HG02884 (cell line): ENCODE measurements at regions not wholly inside any gene's neighbourhood (a gene's known extent, or its start where the extent isn't known, plus 50 kb on each side); places are given as distances from the start of the nearest gene placed in this dataset.
"Not testable (repeated sequence)": the region's sequence is repeated elsewhere in the genome, so short reads cannot be mapped to it uniquely, and the experiment has no call there.

Source experiments
- ATAC-seq: cut with Tn5 transposase; IDR thresholded peaks from one replicate; pipeline ENCODE4 v1.9.1; 2021; ENCODE audit warnings: mild to moderate bottlenecking, moderate library complexity; ENCODE audit not compliant: unreplicated experiment

DNA sequence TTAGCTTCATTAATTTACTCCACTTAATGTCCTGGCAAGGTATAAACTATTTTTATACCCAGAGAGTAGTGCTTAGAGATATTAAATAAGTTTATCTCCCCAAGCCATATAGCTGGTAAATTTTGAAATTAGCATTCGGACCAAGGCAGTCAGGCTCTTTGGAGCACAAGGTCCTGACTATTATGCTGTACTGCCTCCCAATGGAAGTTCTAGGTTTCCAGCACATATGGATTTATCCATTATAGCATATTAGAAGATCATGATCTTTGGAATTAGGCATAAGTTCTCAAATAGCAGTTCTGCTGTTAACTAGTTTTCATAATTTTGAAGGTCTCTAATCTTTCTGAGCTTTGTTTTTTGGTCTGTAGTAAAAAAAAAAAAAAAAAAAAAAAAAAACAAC, 835.3 kb upstream of the EPHA7 start:
- no peak for ATAC-seq

DNA sequence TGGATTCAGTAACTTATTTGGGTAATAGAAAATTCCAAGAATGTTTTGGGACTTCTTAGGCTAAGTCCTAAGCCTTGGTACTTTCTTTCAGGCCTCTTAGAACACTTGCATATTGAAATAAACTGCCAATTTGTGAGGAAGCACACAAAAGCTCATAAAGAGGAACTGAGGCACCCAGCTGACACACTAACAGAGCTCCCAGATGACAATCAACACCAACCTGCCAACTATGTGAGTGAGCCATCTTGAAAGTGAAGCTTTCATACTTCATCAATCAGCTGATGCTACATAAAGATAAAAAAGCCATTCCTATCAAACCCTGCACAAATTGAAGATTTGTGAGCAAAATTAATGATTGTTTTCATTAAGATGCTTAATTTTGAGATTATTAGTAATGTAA, 832.5 kb upstream of the EPHA7 start:
- ATAC-seq, result no peak

DNA sequence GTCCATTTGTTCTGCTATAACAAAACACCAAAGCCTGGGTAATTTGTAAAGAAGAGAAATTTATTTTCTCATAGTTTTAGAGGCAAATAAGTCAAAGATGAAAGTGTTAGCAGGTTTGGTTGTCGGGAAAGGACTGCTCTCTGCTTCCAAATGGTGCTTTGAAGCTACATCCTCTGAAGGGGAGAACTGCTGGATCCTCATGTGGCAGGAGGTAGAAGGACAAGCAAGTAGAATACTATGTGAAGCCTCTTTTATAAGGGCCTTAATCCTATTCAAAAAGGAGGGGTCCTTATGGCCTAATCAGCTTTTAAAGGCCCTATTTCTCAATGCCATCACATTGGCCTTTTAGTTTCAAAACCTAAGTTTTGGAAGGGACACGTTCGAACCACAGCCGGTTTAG, 826.0 kb upstream of the EPHA7 start:
- ATAC-seq, result no peak

DNA sequence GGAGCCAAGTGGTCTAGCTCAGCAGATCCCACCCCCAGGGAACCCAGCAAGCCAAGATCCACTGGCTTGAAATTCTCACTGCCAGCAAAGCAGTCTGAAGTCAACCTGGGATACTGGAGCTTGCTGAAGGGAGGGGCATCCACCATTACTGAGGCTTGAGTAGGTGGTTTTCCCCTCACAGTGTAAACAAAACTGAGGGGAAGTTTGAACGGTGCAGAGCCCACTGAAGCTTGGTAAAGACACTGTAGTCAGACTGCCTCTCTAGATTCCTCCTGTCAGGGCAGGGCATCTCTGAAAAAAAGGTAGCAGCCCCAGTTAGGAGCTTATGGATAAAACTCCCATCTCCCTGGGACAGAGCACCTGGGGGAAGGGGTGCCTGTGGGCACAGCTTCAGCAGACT, 819.5 kb upstream of the EPHA7 start:
- no peak for ATAC-seq

DNA sequence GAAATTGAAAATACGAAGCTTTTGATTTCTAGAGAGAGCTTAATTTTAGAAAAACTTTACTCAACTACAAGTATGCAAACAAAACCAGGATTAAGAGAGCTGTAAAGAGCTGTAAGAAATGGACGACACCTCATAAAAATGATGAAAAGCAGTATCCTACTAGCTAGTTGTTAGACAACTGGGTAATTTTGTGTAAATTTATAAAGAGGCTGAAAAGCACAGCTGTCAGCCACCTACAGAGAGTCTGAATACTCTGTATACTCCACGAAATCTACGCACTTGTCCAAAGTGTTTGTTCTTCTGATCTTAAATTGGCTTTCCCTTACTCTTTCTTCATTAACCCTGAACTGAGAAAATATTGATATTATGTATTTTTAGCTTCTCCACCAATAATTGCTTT, 808.4 kb upstream of the EPHA7 start:
- no peak for ATAC-seq

DNA sequence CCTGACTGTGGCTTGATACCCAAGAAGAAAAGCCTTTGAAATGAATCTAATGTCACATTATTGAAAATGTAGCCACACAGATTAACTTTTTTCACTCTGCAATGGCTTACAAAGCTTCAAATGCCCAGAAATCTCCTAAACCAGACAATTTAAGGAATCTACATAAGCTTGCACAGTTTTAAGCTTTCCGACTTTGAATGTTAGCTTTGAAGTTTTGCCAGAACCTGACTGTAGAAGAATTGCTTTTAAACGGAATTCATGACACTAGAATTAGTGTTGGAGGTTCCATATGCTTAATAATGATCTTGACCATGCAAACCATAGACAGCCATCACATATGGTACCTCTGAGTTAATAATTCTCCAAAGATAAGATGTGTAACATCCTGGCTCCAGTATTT, 798.5 kb upstream of the EPHA7 start:
- no peak for ATAC-seq

DNA sequence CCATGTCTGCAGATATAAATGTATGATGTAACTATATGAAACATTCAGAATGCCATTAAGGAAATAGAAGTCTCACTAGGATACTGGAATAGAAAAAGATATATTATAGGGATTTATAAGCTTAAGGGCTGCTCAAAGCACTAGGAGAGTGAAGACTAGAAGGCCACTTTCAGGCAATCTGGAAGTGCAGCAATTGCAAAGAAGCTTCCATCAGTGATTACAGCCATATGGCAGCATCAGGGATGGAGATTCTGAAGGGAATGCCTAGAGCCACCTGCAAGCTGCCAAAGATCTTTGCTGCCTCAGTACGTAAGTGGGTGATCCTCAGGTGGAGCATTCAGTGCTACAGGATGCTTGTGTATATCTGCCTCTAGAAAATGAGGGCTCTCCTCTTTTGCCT, 796.2 kb upstream of the EPHA7 start:
- no peak for ATAC-seq

DNA sequence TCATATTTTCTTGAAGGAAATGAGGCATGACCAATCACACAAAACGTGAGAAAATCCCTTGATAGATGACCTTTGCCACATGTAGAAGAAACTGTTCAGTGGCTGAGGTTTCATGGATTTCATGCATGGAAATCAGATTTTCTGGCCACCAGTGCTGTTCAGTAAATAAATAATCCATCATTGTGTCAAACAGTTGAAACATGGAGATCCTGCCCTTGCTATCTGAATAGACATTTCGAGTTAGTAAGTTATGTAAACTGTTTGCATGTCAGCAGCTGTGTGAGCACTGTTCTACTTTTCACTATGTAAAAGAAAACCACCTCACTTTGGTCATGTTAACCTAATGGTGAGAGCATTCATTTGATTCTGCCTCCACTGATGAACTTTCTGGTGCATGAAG, 793.9 kb upstream of the EPHA7 start:
- ATAC-seq, result no peak

DNA sequence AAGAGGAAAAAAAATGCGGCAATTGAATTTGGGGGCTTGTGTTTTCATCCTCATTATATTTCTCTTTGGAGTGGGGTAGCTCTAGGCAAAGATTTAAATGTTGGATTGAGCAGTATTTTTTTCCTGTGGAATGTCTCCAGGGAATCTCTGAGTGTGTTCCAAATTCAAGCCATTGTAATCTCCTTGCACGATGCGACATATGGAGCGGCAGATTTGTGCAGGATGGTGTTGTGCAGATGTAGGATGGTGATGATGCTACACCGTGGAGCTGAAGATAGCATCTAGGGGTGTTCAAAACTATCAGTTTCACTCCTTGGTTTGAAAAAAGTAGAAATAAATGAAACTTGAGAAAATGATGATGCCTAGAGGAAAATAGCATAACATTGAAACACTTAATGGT, 777.5 kb upstream of the EPHA7 start:
- ATAC-seq, result no peak

DNA sequence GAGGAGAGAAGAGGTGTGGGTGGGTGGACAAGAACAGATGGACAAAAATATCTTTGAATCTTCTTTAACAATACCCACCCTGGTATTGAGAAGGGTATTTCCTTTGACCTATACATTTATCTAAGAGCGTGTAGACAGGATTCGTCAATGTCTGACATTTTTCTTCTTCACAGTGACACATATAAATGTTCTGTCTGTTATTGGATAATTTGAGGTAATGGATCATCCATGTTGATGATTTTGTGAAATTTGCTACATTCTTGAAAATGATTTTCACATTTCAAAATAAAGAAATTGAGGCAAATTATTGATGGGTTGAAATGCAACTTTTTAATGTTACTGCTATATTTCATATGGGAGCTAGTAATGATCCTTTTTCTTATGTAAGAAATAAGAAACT, 770.7 kb upstream of the EPHA7 start:
- ATAC-seq, result no peak

DNA sequence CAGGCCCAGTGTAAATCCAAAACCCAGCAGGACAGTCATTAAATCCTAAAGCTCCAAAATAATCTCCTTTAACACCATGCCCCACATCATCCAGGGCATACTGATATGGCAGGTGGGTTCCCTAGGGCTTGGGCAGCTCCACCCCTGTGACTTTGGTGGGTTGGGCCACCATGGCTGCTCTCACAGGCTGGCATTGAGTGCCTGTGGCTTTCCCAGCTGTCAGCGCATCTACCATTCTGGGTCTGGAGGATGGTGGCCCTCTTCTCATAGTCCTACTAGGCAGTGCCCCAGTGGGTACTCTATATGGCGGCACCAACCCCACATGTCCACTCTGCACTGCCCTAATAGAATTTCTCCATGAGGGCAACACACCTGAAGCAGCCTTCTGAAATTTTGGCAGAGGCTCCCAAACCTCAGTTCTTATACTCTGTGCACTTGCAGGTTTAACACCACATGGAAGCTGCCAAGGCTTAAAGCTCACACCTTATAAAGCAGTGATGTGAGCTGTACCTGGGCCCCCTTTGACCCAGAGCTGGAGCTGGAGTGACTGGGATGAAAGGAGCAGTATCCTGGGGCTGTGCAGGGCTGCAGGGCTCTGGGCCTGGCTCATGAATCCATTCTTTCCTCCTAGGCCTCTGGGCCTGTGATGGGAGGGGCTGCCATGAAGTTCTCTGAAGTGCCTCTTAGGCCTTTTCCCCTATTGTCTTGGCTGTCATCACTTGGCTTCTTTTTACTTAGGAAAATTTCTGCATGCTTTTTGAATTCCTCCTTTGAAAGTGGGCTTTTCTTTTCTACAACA, 765.5 kb upstream of the EPHA7 start:
- no peak for ATAC-seq

DNA sequence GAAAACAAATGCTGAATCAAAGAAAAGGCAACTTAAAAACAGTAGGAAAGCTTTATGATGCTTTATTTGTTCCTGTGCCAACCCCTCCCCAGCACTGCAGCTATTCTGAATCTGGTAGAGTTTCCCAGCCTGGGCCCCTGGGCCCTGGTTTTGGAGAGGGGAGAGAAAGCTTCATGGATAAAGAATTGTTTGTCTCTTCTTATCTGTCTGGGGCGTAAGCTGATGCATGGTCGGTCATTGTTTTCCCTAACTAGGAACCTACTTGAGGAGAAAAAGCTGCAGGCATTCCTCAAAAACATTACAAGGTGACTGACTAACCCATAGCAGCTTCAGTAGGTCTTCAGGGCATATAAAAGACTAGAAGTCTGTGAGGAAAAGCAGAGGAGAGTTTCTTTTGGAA, 758.1 kb upstream of the EPHA7 start:
- no peak for ATAC-seq

DNA sequence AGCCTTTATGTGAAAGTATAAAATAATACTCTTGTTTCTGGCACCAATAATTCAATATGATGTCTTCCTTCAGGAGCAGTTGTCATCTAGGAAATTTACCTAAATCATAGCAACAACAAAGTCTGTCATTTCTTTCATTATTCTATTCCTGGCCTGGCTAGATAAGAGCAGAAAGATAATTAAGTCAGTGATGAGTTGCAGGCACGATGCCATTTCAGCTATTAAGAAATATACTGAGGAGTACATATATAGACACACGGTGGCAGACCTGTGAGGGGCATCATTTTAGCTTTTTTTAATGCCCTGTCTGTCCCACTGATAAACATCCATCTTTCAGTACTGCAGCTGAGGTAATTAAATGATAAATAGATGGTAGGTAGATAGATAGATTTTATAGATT, 756.1 kb upstream of the EPHA7 start:
- ATAC-seq, result no peak

DNA sequence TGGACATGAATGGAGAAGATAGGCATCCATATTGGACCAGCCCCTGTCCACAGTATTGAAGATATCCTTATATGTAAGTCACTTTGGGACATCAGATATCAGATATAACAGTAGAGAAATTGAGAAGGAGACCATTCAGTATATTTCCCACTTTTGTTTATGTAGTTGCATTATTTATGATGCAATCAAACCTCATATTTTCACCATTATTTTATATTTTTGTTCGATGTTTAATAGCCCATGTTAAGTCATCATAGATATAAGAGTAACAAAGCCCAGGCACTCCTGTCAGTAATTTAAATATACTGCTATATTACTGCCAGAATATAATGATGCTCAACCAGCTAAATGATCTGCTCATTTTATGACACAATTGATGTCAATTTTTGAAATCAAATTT, 744.5 kb upstream of the EPHA7 start:
- ATAC-seq, result no peak

DNA sequence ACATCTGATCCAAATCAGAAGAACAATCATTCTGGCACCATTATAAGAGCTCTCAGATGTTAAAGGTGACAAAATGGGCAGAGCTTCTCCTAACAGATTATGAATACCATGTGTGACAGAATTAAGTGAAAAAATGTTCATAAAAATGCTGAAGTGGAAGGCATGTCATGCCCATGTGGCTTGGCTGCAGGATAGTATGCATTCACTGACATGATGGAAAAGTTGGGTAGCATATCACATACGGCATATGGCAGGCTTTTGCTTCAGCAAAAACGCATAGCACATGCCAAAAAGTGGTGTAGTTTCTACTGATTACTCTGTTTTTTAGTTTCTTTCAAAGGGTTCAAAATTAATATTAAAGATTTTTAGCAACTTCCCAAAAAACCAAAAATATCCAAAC, 731.5 kb upstream of the EPHA7 start:
- no peak for ATAC-seq

DNA sequence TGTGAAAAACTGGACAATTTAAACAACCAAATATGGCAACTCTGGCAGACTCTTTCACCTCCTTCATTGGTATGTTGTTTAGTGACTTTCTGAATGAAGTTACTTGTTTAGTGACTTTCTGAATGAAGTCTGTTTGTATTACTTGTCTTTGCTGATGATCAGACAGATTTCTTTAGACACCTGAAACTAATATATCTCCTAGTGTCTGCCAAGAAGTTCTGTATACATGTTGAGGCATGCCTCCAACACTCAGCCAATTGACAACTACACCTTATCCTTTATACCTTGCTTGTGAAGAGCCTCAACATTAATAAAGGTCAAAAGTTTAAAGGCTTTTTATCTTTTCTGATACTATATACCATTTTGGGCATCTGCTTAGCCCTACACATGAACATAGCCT, 725.4 kb upstream of the EPHA7 start:
- no peak for ATAC-seq

DNA sequence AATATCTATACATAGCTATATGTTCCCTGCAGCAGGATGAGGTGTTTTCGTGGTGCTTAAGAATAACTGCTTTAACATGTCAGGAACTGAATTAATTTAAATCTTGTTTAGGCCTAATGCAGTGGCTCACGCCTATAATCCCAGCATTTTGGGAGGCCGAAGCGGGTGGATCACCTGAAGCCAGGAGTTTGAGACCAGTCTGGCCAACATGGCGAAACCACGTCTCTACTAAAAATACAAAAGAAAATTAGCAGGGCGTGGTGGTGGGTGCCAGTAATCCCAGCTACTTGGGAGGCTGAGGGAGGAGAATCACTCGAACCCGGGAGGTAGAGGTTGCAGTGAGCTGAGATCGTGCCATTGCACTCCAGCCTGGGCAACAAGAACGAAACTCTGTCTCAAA, 717.8 kb upstream of the EPHA7 start:
- ATAC-seq, result not testable (repeated sequence)

DNA sequence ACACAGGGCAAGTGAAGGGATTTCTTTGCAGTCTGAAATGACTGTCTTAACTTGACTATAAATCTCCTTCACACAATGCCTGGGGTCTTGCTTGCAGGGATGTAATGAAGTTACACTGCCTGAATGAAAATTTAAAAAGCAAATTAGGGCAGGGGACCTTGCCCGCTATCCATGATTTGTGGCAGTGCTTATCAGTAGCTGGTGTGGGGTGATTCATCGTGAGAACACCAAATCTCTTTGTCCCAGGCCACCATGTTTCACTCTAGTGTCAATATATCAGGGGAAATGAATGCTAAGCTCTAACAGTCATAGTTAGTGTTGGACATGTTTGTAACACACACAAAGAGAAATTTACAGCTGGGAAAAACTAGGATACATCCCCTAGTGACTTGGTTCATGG, 713.7 kb upstream of the EPHA7 start:
- ATAC-seq, result no peak

DNA sequence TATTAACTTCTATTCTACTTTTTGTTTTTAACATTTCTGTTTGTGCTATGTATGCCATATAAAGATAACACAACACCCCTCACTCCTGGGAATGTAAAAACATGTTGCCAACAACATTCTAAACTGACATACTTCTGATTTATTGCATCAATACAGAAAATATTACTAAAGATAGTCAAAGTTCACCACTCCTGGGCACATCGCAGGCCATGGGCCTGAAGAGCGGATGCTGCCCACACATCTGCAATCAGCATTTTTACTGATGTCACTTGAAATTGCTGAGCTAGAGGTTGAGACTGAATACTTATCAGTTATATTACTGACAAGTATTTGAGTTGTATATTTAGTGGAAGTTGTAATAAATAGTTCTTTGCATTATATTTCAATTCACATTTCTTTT, 711.9 kb upstream of the EPHA7 start:
- no peak for ATAC-seq

DNA sequence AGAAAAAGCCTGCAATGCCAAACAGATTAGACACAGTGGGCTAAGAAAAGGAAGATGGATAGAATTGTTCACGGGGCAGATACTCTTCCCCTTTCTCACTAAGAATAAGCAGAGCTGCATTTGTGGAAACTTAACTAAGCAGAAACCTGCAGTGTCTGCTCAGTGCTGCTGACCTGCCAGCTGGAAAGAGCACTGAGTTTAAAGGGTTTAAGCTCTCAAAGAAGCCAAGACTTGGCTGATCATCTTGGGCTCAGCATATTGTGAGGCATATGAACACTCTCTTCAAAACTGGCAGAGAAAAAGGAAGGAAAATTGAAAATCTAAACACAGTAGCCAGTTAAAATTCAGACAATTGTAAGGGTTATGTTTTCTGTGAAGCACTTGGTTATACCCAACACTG, 711.1 kb upstream of the EPHA7 start:
- ATAC-seq, result no peak

DNA sequence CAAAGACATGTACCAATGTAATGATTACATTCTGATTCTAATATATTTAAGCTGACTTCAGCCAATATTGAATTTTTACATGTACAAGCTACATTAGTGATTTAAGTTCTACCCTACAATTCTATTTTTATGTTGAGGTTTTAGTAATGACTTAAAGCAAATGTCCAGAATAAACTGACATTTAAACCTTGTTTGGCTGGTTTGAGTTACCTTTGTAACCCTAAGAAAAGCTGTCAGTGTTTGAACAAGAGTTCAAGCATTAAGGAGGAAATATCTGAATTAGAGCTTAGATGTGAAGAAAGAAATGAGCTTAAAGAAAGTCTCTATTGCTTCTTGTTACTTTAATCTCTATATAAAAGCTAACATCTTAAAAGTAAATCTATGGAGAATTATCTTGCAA, 710.6 kb upstream of the EPHA7 start:
- no peak for ATAC-seq

DNA sequence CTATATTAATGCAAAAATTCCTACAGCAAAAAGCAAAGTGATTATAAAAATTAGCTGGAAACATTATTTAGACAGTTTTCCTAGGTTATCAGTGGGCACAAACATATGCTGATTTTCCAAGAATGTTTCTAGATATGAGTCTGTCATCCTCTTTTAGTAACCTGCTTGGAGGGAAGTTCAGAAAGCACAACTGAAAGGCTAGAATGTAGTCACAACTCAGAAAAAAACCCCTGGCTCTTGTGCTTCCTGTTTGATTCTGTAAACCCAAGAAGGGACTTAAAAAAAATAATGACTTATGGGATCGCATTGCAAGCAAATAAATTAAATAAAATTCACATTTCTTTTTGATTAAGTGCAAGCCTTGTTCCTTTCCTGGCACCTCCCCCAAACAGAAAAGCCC, 708.4 kb upstream of the EPHA7 start:
- no peak for ATAC-seq

DNA sequence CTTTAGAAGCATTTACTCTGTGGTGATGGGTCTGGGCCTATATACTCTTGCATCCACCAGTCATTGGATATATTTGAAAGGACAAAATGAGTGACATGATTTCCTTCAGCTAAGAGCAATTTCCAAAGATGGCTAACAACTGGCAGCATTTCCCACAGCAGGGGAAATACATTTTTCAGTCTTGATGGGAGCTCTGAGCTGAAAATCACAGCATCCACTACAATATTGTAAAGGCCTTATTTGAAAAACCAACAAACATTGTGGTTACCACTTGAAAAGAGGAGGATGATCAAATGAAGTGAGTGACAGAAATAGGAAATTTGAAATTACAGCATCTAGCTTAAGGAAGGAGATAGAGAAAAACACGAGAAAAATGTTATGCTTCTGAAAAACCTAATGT, 705.0 kb upstream of the EPHA7 start:
- ATAC-seq, result no peak
